Caco-2 (cell line): ENCODE measurements at regions not wholly inside any gene's neighbourhood (a gene's known extent, or its start where the extent isn't known, plus 50 kb on each side); places are given as distances from the start of the nearest gene placed in this dataset.

Experiments used
- BruUV-seq: library from RNA; stranded (reverse); fragments of 400-500 nt; replicated peaks from 2 replicates; lab custom pipeline; 2021; lab: Mats Ljungman, UMichigan
- CTCF ChIA-PET: fragments of 300-600 bp; sonication (Branson Sonifier 250); formaldehyde crosslinking; loops from one replicate; lab custom pipeline; 2022; ENCODE audit warnings: antibody characterized with exemption; lab: Charles Lee
- POLR2A ChIA-PET: fragments of 300-600 bp; sonication (Branson Sonifier 250); formaldehyde crosslinking; loops from one replicate; lab custom pipeline; 2022; ENCODE audit warnings: antibody characterized with exemption; lab: Charles Lee
- DNase-seq, 2 experiments: peaks; one replicate each; pipeline versions ENCODE4 v3.0.0 to v3.0.0-alpha.2; 2020 to 2022
- H3K27me3 ChIP-seq: replicated peaks from 2 replicates; pipeline ENCODE4 v1.6.0; 2011; ENCODE audit warnings: low read length; ENCODE audit not compliant: control insufficient read depth, insufficient read depth
- H3K36me3 ChIP-seq: 2 replicates; pipeline ENCODE4 v1.5.1; 2011; ENCODE audit warnings: low read length; ENCODE audit not compliant: control insufficient read depth, insufficient read depth
- H3K4me1 ChIP-seq: fragments of 250-450 bp; sonication (Bioruptor Pico); 2 replicates; pipeline ENCODE4 v1.5.1; 2020; ENCODE audit warnings: mild to moderate bottlenecking
- H3K4me3 ChIP-seq: 2 replicates; pipeline ENCODE4 v1.5.1; 2011; ENCODE audit warnings: low read depth, mild to moderate bottlenecking, control low read depth, low read length
- H3K9me3 ChIP-seq: fragments of 250-450 bp; sonication (Bioruptor Pico); 2 replicates; pipeline ENCODE4 v1.5.1; 2020; ENCODE audit warnings: mild to moderate bottlenecking, moderate library complexity
- H3K27ac Mint-ChIP-seq: one replicate; pipeline ENCODE4 v1.8.0; 2022; ENCODE audit warnings: mixed read lengths; ENCODE audit not compliant: unreplicated experiment
- H3K27me3 Mint-ChIP-seq: one replicate; pipeline ENCODE4 v1.8.0; 2022; ENCODE audit warnings: mixed read lengths; ENCODE audit not compliant: insufficient read depth, unreplicated experiment
- H3K36me3 Mint-ChIP-seq: one replicate; pipeline ENCODE4 v1.8.0; 2022; ENCODE audit warnings: mild to moderate bottlenecking, mixed read lengths; ENCODE audit not compliant: insufficient read depth, unreplicated experiment
- H3K4me1 Mint-ChIP-seq: one replicate; pipeline ENCODE4 v1.8.0; 2022; ENCODE audit warnings: low read depth, mixed read lengths; ENCODE audit not compliant: unreplicated experiment
- H3K4me3 Mint-ChIP-seq: one replicate; pipeline ENCODE4 v1.8.0; 2022; ENCODE audit warnings: mild to moderate bottlenecking, moderate library complexity, mixed read lengths; ENCODE audit not compliant: unreplicated experiment
- H3K9me3 Mint-ChIP-seq: one replicate; pipeline ENCODE4 v1.8.0; 2022; ENCODE audit warnings: mixed read lengths; ENCODE audit not compliant: unreplicated experiment
- intact Hi-C: fragments of 100-400 bp; cut with micrococcal nuclease; formaldehyde crosslinking; loops from one replicate; pipeline ENCODE4 v1.10.0; 2022; ENCODE audit not compliant: unreplicated experiment
- TF ChIP-seq, protein P1 (sequence below), 2 experiments: fragments of 200-600 bp in 1 of 2; IDR thresholded peaks; 1 replicate in 1 of 2; 2 replicates in 1 of 2; pipeline versions ENCODE4 v1.5.1 to v1.8.0; 2011 to 2022; ENCODE audit warnings: antibody characterized with exemption in 1 of 2, control low read depth in 1 of 2, inconsistent platforms in 1 of 2, low read depth in 1 of 2, low read length in 1 of 2, mild to moderate bottlenecking in 1 of 2, moderate library complexity in 1 of 2; ENCODE audit not compliant: insufficient read depth in 1 of 2, severe bottlenecking in 1 of 2, unreplicated experiment in 1 of 2

DNA sequence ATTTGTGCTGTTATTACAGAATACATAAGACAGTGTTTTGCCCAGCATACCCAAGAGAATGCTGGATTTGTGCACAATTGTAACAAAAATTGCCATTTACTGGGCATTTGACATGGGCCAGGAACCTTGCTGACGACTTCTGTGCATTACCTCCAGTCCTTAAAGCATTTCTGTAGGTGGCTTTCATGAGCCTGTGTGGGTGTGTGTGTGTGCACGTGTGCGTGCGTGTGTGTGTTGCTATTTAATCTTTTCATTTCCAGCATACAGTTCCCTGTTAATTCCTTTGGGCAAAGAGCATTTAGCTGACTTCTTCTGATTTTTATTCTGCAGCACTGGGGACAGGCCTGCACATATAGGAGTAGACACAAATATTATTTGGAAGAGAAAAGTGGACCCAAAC lies 134.4 kb downstream of the CYLD start:
- H3K36me3 Mint-ChIP-seq: no peaks in the 10 kb centered on the region
- H3K4me3 ChIP-seq: no peak overlapping the region
- CTCF ChIA-PET: no interaction called here
- no peaks in the 10 kb centered on the region for H3K36me3 ChIP-seq
- POLR2A ChIA-PET: no interaction called here
- intact Hi-C loops: no loop called here
- H3K4me3 Mint-ChIP-seq: no peak overlapping the region
- no peak for DNase-seq
- BruUV-seq: no TSS peak
- H3K4me1 Mint-ChIP-seq: no peaks in the 10 kb centered on the region
- no peak overlapping the region for H3K27ac Mint-ChIP-seq
- no peaks in the 10 kb centered on the region for H3K9me3 Mint-ChIP-seq
- no peaks in the 10 kb centered on the region for H3K27me3 ChIP-seq
- no peaks in the 10 kb centered on the region for H3K4me1 ChIP-seq
- TF ChIP-seq, protein P1, sequence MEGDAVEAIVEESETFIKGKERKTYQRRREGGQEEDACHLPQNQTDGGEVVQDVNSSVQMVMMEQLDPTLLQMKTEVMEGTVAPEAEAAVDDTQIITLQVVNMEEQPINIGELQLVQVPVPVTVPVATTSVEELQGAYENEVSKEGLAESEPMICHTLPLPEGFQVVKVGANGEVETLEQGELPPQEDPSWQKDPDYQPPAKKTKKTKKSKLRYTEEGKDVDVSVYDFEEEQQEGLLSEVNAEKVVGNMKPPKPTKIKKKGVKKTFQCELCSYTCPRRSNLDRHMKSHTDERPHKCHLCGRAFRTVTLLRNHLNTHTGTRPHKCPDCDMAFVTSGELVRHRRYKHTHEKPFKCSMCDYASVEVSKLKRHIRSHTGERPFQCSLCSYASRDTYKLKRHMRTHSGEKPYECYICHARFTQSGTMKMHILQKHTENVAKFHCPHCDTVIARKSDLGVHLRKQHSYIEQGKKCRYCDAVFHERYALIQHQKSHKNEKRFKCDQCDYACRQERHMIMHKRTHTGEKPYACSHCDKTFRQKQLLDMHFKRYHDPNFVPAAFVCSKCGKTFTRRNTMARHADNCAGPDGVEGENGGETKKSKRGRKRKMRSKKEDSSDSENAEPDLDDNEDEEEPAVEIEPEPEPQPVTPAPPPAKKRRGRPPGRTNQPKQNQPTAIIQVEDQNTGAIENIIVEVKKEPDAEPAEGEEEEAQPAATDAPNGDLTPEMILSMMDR (IDR thresholded peaks at IDR 0.05; ENCODE audit: insufficient read depth in 1 of 2, low read depth in 1 of 2, low read length in 1 of 2, severe bottlenecking in 1 of 2, unreplicated experiment in 1 of 2): no peak
- H3K27me3 Mint-ChIP-seq: peaks cover 9% of the 10 kb centered on the region
- H3K9me3 ChIP-seq: no peaks in the 10 kb centered on the region

DNA sequence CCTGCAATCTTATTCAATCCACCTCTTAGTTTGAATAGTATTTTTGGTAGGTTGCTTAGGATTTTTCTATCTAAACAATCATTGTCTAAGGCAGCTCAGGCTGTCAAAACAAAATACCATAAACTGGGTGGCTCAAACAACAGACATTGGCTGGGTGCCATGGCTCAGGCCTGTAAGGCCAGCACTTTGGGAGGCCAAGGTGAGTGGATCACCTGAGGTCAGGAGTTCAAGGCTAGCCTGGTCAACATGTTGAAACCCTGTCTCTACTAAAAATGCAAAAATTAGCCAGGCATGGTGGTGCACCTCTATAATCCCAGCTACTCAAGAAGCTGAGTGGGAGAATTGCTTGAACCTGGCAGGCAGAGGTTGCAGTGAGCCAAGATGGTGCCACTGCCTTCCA lies 126.7 kb downstream of the CYLD start:
- Mint-ChIP-seq H3K4me3 (no peak overlapping the region), H3K27ac (no peak overlapping the region), H3K4me1 (no peaks in the 10 kb centered on the region), H3K36me3 (no peaks in the 10 kb centered on the region), H3K27me3 (peaks cover 10% of the 10 kb centered on the region), H3K9me3 (no peaks in the 10 kb centered on the region)
- ChIA-PET CTCF (no interaction called here), POLR2A (no interaction called here)
- Histone ChIP-seq H3K36me3 (no peaks in the 10 kb centered on the region), H3K4me1 (no peaks in the 10 kb centered on the region), H3K27me3 (no peaks in the 10 kb centered on the region), H3K9me3 (peaks cover 10% of the 10 kb centered on the region; the same call in 1 of the 2 replicates), H3K4me3 (no peak overlapping the region)
- no peak for DNase-seq
- no TSS peak for BruUV-seq
- intact Hi-C loops: no loop called here
- TF ChIP-seq, protein P1 (IDR thresholded peaks at IDR 0.05; ENCODE audit: insufficient read depth in 1 of 2, low read depth in 1 of 2, low read length in 1 of 2, severe bottlenecking in 1 of 2, unreplicated experiment in 1 of 2): no peak

DNA sequence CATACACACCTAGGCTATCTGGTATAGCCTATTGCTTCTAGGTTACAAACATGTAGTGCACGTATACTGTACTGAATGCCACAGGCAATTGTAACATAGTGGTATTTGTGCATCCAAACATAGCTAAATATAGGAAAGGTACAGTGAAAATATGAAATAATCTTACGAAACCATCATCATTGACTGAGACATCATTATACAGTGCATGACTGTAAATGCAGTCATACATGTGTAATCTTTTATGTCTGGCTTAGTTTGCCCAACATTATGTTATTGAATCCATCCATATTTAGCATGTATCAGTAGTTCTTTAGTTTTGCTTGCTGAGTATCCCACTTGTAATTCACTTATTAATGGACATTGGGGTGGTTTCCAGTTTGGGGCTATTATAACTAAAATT lies 124.9 kb downstream of the CYLD start:
- CTCF ChIA-PET: no interaction called here
- TF ChIP-seq, protein P1 (IDR thresholded peaks at IDR 0.05; ENCODE audit: insufficient read depth in 1 of 2, low read depth in 1 of 2, low read length in 1 of 2, severe bottlenecking in 1 of 2, unreplicated experiment in 1 of 2): no peak
- peaks cover 6% of the 10 kb centered on the region for H3K27me3 Mint-ChIP-seq
- no TSS peak for BruUV-seq
- no peaks in the 10 kb centered on the region for H3K36me3 ChIP-seq
- H3K9me3 Mint-ChIP-seq: no peaks in the 10 kb centered on the region
- H3K27me3 ChIP-seq: no peaks in the 10 kb centered on the region
- intact Hi-C loops: no loop called here
- POLR2A ChIA-PET: no interaction called here
- no peaks in the 10 kb centered on the region for H3K36me3 Mint-ChIP-seq
- H3K4me3 Mint-ChIP-seq: no peak overlapping the region
- H3K4me1 ChIP-seq: no peaks in the 10 kb centered on the region; the same call in 1 of the 2 replicates
- no peak overlapping the region for H3K4me3 ChIP-seq
- no peak overlapping the region for H3K27ac Mint-ChIP-seq
- peaks cover 10% of the 10 kb centered on the region; the same call in 1 of the 2 replicates for H3K9me3 ChIP-seq
- H3K4me1 Mint-ChIP-seq: peaks cover 3% of the 10 kb centered on the region
- no peak for DNase-seq
